NOMO-1 (cell line): ENCODE measurements at regions not wholly inside any gene's neighbourhood (a gene's known extent, or its start where the extent isn't known, plus 50 kb on each side); places are given as distances from the start of the nearest gene placed in this dataset.

Source experiments
- DNase-seq, 2 experiments: peaks; one replicate each; lab custom pipeline; 2025; ENCODE audit not compliant: unreplicated experiment in 2 of 2; lab: John Stamatoyannopoulos, UW

GRCh38 chr18:56545464-56545863 is 92.9 kb downstream of the TXNL1 start:
- peak in 1 of 2 experiments; percentile 44 for DNase-seq

GRCh38 chr18:56542476-56542875 is 95.9 kb downstream of the TXNL1 start:
- DNase-seq, result peak in 1 of 2 experiments; percentile 21

- peak in 1 of 2 experiments; percentile 17 for DNase-seq
These were observed 96.6 kb downstream of the TXNL1 start for GRCh38 chr18:56541793-56542192.

- no peak for DNase-seq
These were observed 97.1 kb downstream of the TXNL1 start for GRCh38 chr18:56541340-56541739.

GRCh38 chr18:56538746-56539145 is 99.6 kb downstream of the TXNL1 start:
- no peak for DNase-seq

GRCh38 chr18:56532176-56532840 is 106.1 kb downstream of the TXNL1 start:
- DNase-seq, result no peak

GRCh38 chr18:56522816-56523215 is 115.6 kb downstream of the TXNL1 start:
- DNase-seq, result no peak

- no peak for DNase-seq
These were observed 117.1 kb downstream of the TXNL1 start for GRCh38 chr18:56521263-56521662.

GRCh38 chr18:56517761-56518160 is 120.6 kb downstream of the TXNL1 start:
- no peak for DNase-seq

- no peak for DNase-seq
These were observed 121.2 kb downstream of the TXNL1 start for GRCh38 chr18:56517196-56517595.

GRCh38 chr18:56516789-56517188 is 121.6 kb downstream of the TXNL1 start:
- DNase-seq, result no peak

GRCh38 chr18:56515522-56515921 is 122.9 kb downstream of the TXNL1 start:
- DNase-seq, result no peak

- no peak for DNase-seq
These were observed 126.4 kb downstream of the TXNL1 start for GRCh38 chr18:56511996-56512395.

GRCh38 chr18:56510108-56510507 is 128.3 kb downstream of the TXNL1 start:
- DNase-seq, result no peak

- DNase-seq, result no peak
These were observed 128.7 kb downstream of the TXNL1 start for GRCh38 chr18:56509656-56510055.

- no peak for DNase-seq
These were observed 129.9 kb downstream of the TXNL1 start for GRCh38 chr18:56508370-56509036.

- DNase-seq, result no peak
These were observed 132.4 kb downstream of the TXNL1 start for GRCh38 chr18:56505971-56506370.

- DNase-seq, result no peak
These were observed 133.1 kb downstream of the TXNL1 start for GRCh38 chr18:56505293-56505692.

GRCh38 chr18:56501896-56502295 is 136.5 kb downstream of the TXNL1 start:
- no peak for DNase-seq

- DNase-seq, result no peak
These were observed 142.5 kb downstream of the TXNL1 start for GRCh38 chr18:56495884-56496283.

- no peak for DNase-seq
These were observed 144.9 kb downstream of the TXNL1 start for GRCh38 chr18:56493531-56493930.

GRCh38 chr18:56492136-56492535 is 146.3 kb downstream of the TXNL1 start:
- DNase-seq, result peak; percentile 52 to 66
